ENCODE measurements at regions not wholly inside any gene's neighbourhood (a gene's known extent, or its start where the extent isn't known, plus 50 kb on each side); places are given as distances from the start of the nearest gene placed in this dataset.

DNA sequence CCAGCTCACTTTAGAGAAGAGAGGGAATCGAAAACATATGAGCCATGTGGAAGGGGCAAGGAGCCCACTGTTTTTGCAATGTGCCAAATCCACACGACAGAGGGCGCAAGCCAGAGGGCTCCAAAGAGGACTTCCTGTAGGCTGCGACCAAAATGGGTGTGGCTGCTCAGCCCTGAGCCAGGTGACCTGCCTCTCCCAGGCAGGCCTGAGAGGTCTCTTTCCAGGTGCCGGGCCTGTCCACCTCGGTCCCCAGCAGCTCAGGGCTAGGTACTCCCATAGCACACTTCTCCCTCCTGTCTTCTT lies 153.8 kb downstream of the TTC32 start:
- TF ChIP-seq POLR2A (IDR thresholded peaks at IDR 0.05) (no peak), POLR2AphosphoS5 (IDR thresholded peaks at IDR 0.05) (no peak), EP300 (IDR thresholded peaks at IDR 0.05) (no peak)
- TF ChIP-seq, protein P1, sequence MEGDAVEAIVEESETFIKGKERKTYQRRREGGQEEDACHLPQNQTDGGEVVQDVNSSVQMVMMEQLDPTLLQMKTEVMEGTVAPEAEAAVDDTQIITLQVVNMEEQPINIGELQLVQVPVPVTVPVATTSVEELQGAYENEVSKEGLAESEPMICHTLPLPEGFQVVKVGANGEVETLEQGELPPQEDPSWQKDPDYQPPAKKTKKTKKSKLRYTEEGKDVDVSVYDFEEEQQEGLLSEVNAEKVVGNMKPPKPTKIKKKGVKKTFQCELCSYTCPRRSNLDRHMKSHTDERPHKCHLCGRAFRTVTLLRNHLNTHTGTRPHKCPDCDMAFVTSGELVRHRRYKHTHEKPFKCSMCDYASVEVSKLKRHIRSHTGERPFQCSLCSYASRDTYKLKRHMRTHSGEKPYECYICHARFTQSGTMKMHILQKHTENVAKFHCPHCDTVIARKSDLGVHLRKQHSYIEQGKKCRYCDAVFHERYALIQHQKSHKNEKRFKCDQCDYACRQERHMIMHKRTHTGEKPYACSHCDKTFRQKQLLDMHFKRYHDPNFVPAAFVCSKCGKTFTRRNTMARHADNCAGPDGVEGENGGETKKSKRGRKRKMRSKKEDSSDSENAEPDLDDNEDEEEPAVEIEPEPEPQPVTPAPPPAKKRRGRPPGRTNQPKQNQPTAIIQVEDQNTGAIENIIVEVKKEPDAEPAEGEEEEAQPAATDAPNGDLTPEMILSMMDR (IDR thresholded peaks at IDR 0.05): no peak
- Histone ChIP-seq H3K36me3 (no peaks in the 10 kb centered on the region), H3K27ac (no peak overlapping the region), H3K9me3 (no peaks in the 10 kb centered on the region), H3K4me1 (peaks cover 0 to 4% (median 0%) of the 10 kb centered on the region in 4 donors), H3K4me3 (no peak overlapping the region), H3K27me3 (no peaks in the 10 kb centered on the region)
- DNase-seq: no peak
- WGBS, 2 donors: 83 to 87% methylated on average over 5 to 6 of the region's 6 CpGs
- no peak for ATAC-seq (ENCODE audit: low FRiP score in 2 of 2)

DNA sequence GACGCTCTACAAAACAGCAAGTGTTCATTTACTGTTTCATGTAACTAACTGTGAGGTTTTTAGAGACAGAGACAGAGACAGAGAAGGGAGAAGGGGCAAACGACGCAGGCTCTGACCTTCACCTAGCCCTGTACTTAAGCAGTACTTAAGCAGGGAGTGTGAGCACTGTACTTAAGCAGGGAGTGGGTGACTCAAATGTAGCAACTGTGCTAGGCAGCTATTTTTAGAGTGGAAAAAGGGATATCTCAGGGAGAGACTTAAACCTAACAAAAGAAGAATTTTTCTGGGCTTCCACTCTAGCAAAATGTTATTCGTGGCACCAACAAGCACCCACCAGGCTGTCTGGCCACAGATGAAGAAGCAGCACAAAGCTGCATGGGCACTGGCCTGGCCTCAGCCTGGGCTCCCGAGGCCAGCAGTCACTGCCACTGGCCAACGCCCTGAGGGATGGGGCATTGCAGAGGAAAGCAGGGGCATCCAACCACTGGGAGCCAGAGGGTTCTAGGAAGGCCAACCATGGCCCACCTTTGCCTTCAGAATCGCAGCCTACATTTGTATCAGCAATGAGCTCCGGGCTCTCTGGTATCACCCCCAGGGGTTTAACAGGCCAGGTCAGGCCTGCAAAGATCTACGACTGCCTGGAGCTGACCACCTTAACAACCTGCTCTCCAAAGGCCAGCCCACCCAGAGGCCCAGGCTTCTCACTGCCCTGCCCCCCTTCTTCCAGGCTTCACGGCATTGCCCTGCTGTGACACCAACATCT lies 154.3 kb downstream of the TTC32 start:
- Histone ChIP-seq H3K9me3 (no peaks in the 10 kb centered on the region), H3K4me3 (no peak overlapping the region), H3K36me3 (no peaks in the 10 kb centered on the region), H3K27ac (no peak overlapping the region), H3K27me3 (no peaks in the 10 kb centered on the region), H3K4me1 (peaks cover 0 to 4% (median 0%) of the 10 kb centered on the region in 4 donors)
- ATAC-seq (ENCODE audit: low FRiP score in 2 of 2) (no peak), DNase-seq (no peak)
- WGBS, 2 donors: 80 to 86% methylated on average over 8 to 9 of the region's 10 CpGs
- no peak for TF ChIP-seq POLR2AphosphoS5 (IDR thresholded peaks at IDR 0.05)
- TF ChIP-seq, protein P1 (IDR thresholded peaks at IDR 0.05): no peak
- TF ChIP-seq POLR2A (IDR thresholded peaks at IDR 0.05): no peak
- no peak for TF ChIP-seq EP300 (IDR thresholded peaks at IDR 0.05)

DNA sequence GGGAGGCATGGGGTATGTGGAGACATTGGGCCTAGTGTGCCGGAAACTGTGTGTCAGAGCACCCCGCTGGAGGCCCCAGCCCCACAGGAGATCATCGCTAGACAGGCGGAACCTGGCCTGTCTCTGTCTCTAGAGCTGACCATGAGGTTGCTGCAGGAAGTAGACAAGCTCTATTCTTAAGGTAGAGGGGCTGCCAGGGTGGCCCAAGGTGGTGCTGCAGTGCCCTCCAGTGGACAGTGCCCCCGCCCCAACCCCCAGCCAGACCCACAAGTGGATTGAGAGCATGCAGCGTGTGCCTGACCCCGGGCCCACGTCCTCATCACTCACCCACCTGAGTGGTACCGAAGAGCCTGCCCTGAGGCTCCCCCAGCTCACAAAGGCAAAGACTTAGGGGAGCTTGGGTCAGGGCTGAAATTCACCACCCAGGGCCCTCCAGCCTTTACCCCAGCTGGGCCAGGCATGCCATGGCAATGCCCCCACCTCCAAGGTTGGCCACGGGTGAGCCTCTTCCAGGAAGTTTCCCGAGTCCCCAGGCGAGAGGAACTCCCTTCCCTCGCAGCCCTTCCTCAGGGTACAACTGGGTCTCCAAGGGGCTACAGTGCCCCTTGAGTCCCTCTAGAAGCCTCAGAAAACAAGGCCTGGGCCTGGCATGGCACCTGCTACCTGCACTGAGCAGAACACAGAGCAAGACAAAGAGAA lies 155.0 kb downstream of the TTC32 start:
- Histone ChIP-seq H3K9me3 (no peaks in the 10 kb centered on the region), H3K36me3 (no peaks in the 10 kb centered on the region), H3K4me3 (no peak overlapping the region), H3K27me3 (no peaks in the 10 kb centered on the region), H3K27ac (no peak overlapping the region), H3K4me1 (peaks cover 0 to 4% (median 0%) of the 10 kb centered on the region in 4 donors)
- DNase-seq: peak in 1 of 2 donors; percentile 47
- TF ChIP-seq, protein P1 (IDR thresholded peaks at IDR 0.05): peak in 1 of 6 experiments; percentile 6
- TF ChIP-seq POLR2AphosphoS5 (IDR thresholded peaks at IDR 0.05): no peak
- whole genome bisulfite sequencing, 2 donors: 82 to 83% methylated on average over 8 to 13 of the region's 13 CpGs
- peak in 1 of 2 donors; percentile 10 for ATAC-seq (ENCODE audit: low FRiP score in 2 of 2)

DNA sequence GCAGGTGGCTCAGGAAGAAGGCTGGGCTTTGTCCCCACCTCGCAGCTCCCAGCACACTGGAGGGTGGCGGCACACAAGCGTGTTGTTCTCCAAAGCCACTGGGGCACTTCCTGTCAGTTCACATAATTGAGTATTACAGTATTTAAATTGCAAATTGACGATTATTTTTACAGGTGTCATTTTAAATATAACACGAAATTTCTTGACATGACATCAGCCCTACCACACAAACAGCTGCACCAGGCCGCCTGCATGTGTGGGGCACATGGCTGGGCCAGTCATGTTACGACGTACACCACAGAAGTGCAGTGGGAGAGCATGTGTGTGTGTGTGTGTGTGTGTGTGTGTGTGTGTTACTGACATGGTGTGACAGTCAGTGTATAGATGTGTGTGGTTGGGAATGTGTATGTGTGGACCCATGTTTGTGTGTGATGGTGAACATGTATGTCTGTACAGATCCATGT lies 155.6 kb downstream of the TTC32 start:
- DNase-seq: no peak
- Histone ChIP-seq H3K4me3 (no peak overlapping the region), H3K27me3 (no peaks in the 10 kb centered on the region), H3K9me3 (no peaks in the 10 kb centered on the region), H3K36me3 (no peaks in the 10 kb centered on the region), H3K27ac (no peak overlapping the region), H3K4me1 (peaks cover 0 to 4% (median 0%) of the 10 kb centered on the region in 4 donors)
- no peak for ATAC-seq (ENCODE audit: low FRiP score in 2 of 2)
- WGBS, 2 donors: 86 to 91% methylated on average over 8 of the region's 8 CpGs
- no peak for TF ChIP-seq POLR2AphosphoS5 (IDR thresholded peaks at IDR 0.05)
- no peak for TF ChIP-seq EP300 (IDR thresholded peaks at IDR 0.05)
- TF ChIP-seq POLR2A (IDR thresholded peaks at IDR 0.05): no peak
- TF ChIP-seq, protein P1 (IDR thresholded peaks at IDR 0.05): no peak

Data from upper lobe of left lung (tissue), 6 donors.